Stomach (tissue), 8 donors: ENCODE measurements at regions not wholly inside any gene's neighbourhood (a gene's known extent, or its start where the extent isn't known, plus 50 kb on each side); places are given as distances from the start of the nearest gene placed in this dataset.

Source experiments
- DNase-seq, 2 donors: peaks; one replicate each; pipeline versions ENCODE4 v3.0.0 to v3.0.0-alpha.2; 2013 to 2019
- H3K27ac ChIP-seq, 5 donors: fragments of 200-600 bp in 4 of 5; sonication (generic) in 4 of 5; one replicate each; pipeline ENCODE4 v1.5.1; 2013 to 2019; ENCODE audit warnings: mild to moderate bottlenecking in 1 of 5, moderate library complexity in 1 of 5
- H3K27me3 ChIP-seq, 3 donors: fragments of 200-600 bp; sonication (generic); one replicate each; pipeline ENCODE4 v1.5.1; 2017 to 2019; ENCODE audit warnings: mixed run types in 1 of 3
- H3K36me3 ChIP-seq, 4 donors: fragments of 200-600 bp; sonication (generic); 1 replicate in 3 of 4; 2 replicates in 1 of 4; pipeline ENCODE4 v1.5.1; 2016 to 2019
- H3K4me1 ChIP-seq, 4 donors: fragments of 200-600 bp; sonication (generic); one replicate each; pipeline ENCODE4 v1.5.1; 2016 to 2019
- H3K4me3 ChIP-seq, 4 donors: fragments of 200-600 bp; sonication (generic) in 3 of 4; one replicate each; pipeline ENCODE4 v1.5.1; 2016 to 2019; ENCODE audit warnings: mild to moderate bottlenecking in 1 of 4
- H3K9me3 ChIP-seq, 4 donors: fragments of 200-600 bp; sonication (generic); one replicate each; pipeline ENCODE4 v1.5.1; 2016 to 2019
- CTCF ChIP-seq, 7 experiments: fragments of 450-650 bp in 4 of 7; fragments of 200-600 bp in 3 of 7; sonication (generic) in 3 of 7; IDR thresholded peaks; one replicate each; pipeline ENCODE4 v1.5.1; 2016 to 2019; ENCODE audit warnings: antibody characterized with exemption in 7 of 7, control low read depth in 2 of 7, mild to moderate bottlenecking in 1 of 7
- EP300 ChIP-seq: sonication (generic); formaldehyde crosslinking; IDR thresholded peaks from one replicate; pipeline ENCODE4 v1.6.1; 2017; ENCODE audit warnings: antibody characterized with exemption
- POLR2A ChIP-seq, 4 donors: fragments of 450-650 bp; IDR thresholded peaks; one replicate each; pipeline ENCODE4 v1.6.1; 2016; ENCODE audit warnings: antibody characterized with exemption in 4 of 4, control low read depth in 2 of 4, mild to moderate bottlenecking in 1 of 4, moderate library complexity in 1 of 4
- POLR2AphosphoS5 ChIP-seq, 3 donors: sonication (generic); formaldehyde crosslinking; IDR thresholded peaks; one replicate each; pipeline ENCODE4 v1.6.1; 2016; ENCODE audit warnings: antibody characterized with exemption in 3 of 3
- WGBS, 5 donors: extraction: QIAGEN DNeasy Blood & Tissue Kit in 3 of 5; methylation state at CpG; one replicate each; pipeline versions ENCODE4 v1.1.5 to v1.1.7; 2013 to 2018; 5-methylcytosine and 5-hydroxymethylcytosine counted together
- intact Hi-C: fragments of 100-400 bp; cut with DNase I; formaldehyde crosslinking; loops from one replicate; pipeline ENCODE4 v1.15.1; 2023; ENCODE audit warnings: low total_unique reads
- donor health status: healthy with polysubstance abuse.
- donor health status: Bipolar disorder and iron deficiency.
- donor health status: healthy.

GRCh38 chr1:81071969-81072753 lies 728.6 kb upstream of the ADGRL2 start:
- WGBS, 5 donors = 72 to 79% (median 77%) methylated on average over 3 of the region's 3 CpGs
- no peak for TF ChIP-seq POLR2AphosphoS5 (IDR thresholded peaks at IDR 0.05)
- TF ChIP-seq POLR2A (IDR thresholded peaks at IDR 0.05) = no peak
- no peak for TF ChIP-seq CTCF (IDR thresholded peaks at IDR 0.05)
- no peak for TF ChIP-seq EP300
- Histone ChIP-seq H3K4me1 (no peaks in the 10 kb centered on the region), H3K4me3 (no peak overlapping the region), H3K9me3 (no peaks in the 10 kb centered on the region), H3K36me3 (no peaks in the 10 kb centered on the region), H3K27me3 (no peaks in the 10 kb centered on the region), H3K27ac (no peak overlapping the region)
- DNase-seq = no peak
- intact Hi-C loops = no loop called here

GRCh38 chr1:81071072-81071858 lies 729.5 kb upstream of the ADGRL2 start:
- no peak overlapping the region for H3K4me3 ChIP-seq
- no peaks in the 10 kb centered on the region for H3K4me1 ChIP-seq
- no peak for TF ChIP-seq POLR2AphosphoS5 (IDR thresholded peaks at IDR 0.05)
- TF ChIP-seq CTCF (IDR thresholded peaks at IDR 0.05) = no peak
- no peak for TF ChIP-seq EP300
- no peak for TF ChIP-seq POLR2A (IDR thresholded peaks at IDR 0.05)
- no peaks in the 10 kb centered on the region for H3K9me3 ChIP-seq
- 71 to 84% (median 79%) methylated on average over 1 of the region's 1 CpG for WGBS, 5 donors
- no peak overlapping the region for H3K27ac ChIP-seq
- H3K36me3 ChIP-seq = no peaks in the 10 kb centered on the region
- intact Hi-C loops = no loop called here
- H3K27me3 ChIP-seq = no peaks in the 10 kb centered on the region
- no peak for DNase-seq

- Histone ChIP-seq H3K9me3 (no peaks in the 10 kb centered on the region), H3K4me3 (no peak overlapping the region), H3K4me1 (no peaks in the 10 kb centered on the region), H3K27me3 (no peaks in the 10 kb centered on the region), H3K36me3 (no peaks in the 10 kb centered on the region), H3K27ac (no peak overlapping the region)
- no peak for TF ChIP-seq POLR2A (IDR thresholded peaks at IDR 0.05)
- no peak for TF ChIP-seq EP300
- no peak for TF ChIP-seq CTCF (IDR thresholded peaks at IDR 0.05)
- no peak for TF ChIP-seq POLR2AphosphoS5 (IDR thresholded peaks at IDR 0.05)
- no peak for DNase-seq
- intact Hi-C loops = no loop called here
- 73 to 90% (median 86%) methylated on average over 3 of the region's 3 CpGs for WGBS, 5 donors
These were observed 730.9 kb upstream of the ADGRL2 start for GRCh38 chr1:81069856-81070255.

- WGBS, 5 donors = 60 to 85% (median 74%) methylated on average over 4 of the region's 4 CpGs
These were observed 732.0 kb upstream of the ADGRL2 start for GRCh38 chr1:81068726-81069125.

More at GRCh38 chr1:81068726-81069125, 732.0 kb upstream of the ADGRL2 start:
- Histone ChIP-seq H3K4me1 (no peaks in the 10 kb centered on the region), H3K9me3 (no peaks in the 10 kb centered on the region), H3K27ac (no peak overlapping the region), H3K4me3 (no peak overlapping the region), H3K27me3 (no peaks in the 10 kb centered on the region), H3K36me3 (no peaks in the 10 kb centered on the region)
- TF ChIP-seq POLR2AphosphoS5 (IDR thresholded peaks at IDR 0.05) (no peak), CTCF (IDR thresholded peaks at IDR 0.05) (no peak), POLR2A (IDR thresholded peaks at IDR 0.05) (no peak), EP300 (no peak)
- no peak for DNase-seq
- intact Hi-C loops = no loop called here
